SK-N-SH (cell line): ENCODE measurements at regions not wholly inside any gene's neighbourhood (a gene's known extent, or its start where the extent isn't known, plus 50 kb on each side); places are given as distances from the start of the nearest gene placed in this dataset.

Experiments
- CTCF ChIA-PET: fragments of 300-600, 350-600 bp; formaldehyde crosslinking; extraction: SDS; loops from one replicate; lab custom pipeline; 2021; lab: Yijun Ruan, JAX
- POLR2A ChIA-PET: fragments of 350-600 bp; sonication (Branson Sonifier 250); formaldehyde crosslinking; extraction: SDS; loops from one replicate; lab custom pipeline; 2020; ENCODE audit warnings: antibody characterized with exemption, inconsistent platforms; lab: Yijun Ruan, JAX
- DNase-seq: peaks from one replicate; pipeline ENCODE4 v3.0.0; 2012
- H2AFZ ChIP-seq: fragments of 200-600 bp; sonication (generic); 2 replicates; pipeline ENCODE4 v1.8.1; 2016; ENCODE audit warnings: antibody characterized with exemption, mild to moderate bottlenecking, low read depth
- H3F3A ChIP-seq: fragments of 200-600 bp; sonication (generic); replicated peaks from 2 replicates; pipeline ENCODE3; 2016; ENCODE audit warnings: antibody characterized with exemption, mild to moderate bottlenecking; ENCODE audit not compliant: insufficient read depth
- H3K27ac ChIP-seq, 2 experiments: fragments of 200-500 bp in 1 of 2; fragments of 200-600 bp in 1 of 2; sonication (Bioruptor generic) in 1 of 2; sonication (generic), shearing (Covaris generic) in 1 of 2; 2 replicates each; pipeline versions ENCODE4 v1.5.1 to v1.6.1; 2014 to 2016; ENCODE audit warnings: low read depth in 2 of 2, inconsistent platforms in 1 of 2, low read length in 1 of 2, mild to moderate bottlenecking in 1 of 2, mixed read lengths in 1 of 2
- H3K27me3 ChIP-seq: fragments of 200-600 bp; sonication (generic), shearing (Covaris generic); 2 replicates; pipeline ENCODE4 v1.6.1; 2016; ENCODE audit warnings: mixed run types; ENCODE audit not compliant: insufficient read depth
- H3K36me3 ChIP-seq, 2 experiments: fragments of 200-500 bp in 1 of 2; fragments of 200-600 bp in 1 of 2; sonication (Bioruptor generic) in 1 of 2; sonication (generic) in 1 of 2; replicated peaks in 1 of 2; 2 replicates each; pipeline versions ENCODE3 to v1.5.1; 2014 to 2016; ENCODE audit warnings: low read length in 1 of 2, mild to moderate bottlenecking in 1 of 2; ENCODE audit not compliant: insufficient read depth in 2 of 2, control insufficient read depth in 1 of 2
- H3K4me1 ChIP-seq, 2 experiments: fragments of 200-500 bp in 1 of 2; fragments of 200-600 bp in 1 of 2; sonication (Bioruptor generic) in 1 of 2; sonication (generic), shearing (Covaris generic) in 1 of 2; 2 replicates each; pipeline versions ENCODE4 v1.5.1 to v1.6.1; 2014 to 2016; ENCODE audit warnings: low read depth in 1 of 2, low read length in 1 of 2, mixed run types in 1 of 2; ENCODE audit not compliant: insufficient read depth in 2 of 2, control insufficient read depth in 1 of 2
- H3K4me2 ChIP-seq: fragments of 200-600 bp; sonication (generic), shearing (Covaris generic); 2 replicates; pipeline ENCODE4 v1.6.1; 2017; ENCODE audit warnings: mixed run types
- H3K4me3 ChIP-seq, 2 experiments: fragments of 200-500 bp in 1 of 2; fragments of 200-600 bp in 1 of 2; sonication (Bioruptor generic) in 1 of 2; sonication (generic), shearing (Covaris generic) in 1 of 2; 2 replicates each; pipeline versions ENCODE4 v1.5.1 to v1.8.1; 2014 to 2016; ENCODE audit warnings: low read depth in 2 of 2, inconsistent platforms in 1 of 2, low read length in 1 of 2, mild to moderate bottlenecking in 1 of 2, mixed read lengths in 1 of 2, moderate library complexity in 1 of 2
- H3K79me2 ChIP-seq: fragments of 200-600 bp; sonication (generic); 2 replicates; pipeline ENCODE4 v1.8.1; 2017; ENCODE audit warnings: mild to moderate bottlenecking; ENCODE audit not compliant: insufficient read depth
- H3K9ac ChIP-seq: fragments of 200-600 bp; sonication (generic); 2 replicates; pipeline ENCODE4 v1.6.1; 2017; ENCODE audit warnings: mixed run types
- H3K9me2 ChIP-seq: fragments of 200-600 bp; sonication (generic); 2 replicates; pipeline ENCODE4 v1.6.1; 2017; ENCODE audit warnings: mixed run types
- H3K9me3 ChIP-seq: fragments of 200-600 bp; sonication (generic); 2 replicates; pipeline ENCODE4 v1.6.1; 2017; ENCODE audit warnings: mixed run types, mild to moderate bottlenecking, moderate library complexity
- H4K20me1 ChIP-seq: fragments of 200-600 bp; sonication (generic); 2 replicates; pipeline ENCODE4 v1.6.1; 2017; ENCODE audit warnings: mild to moderate bottlenecking, mixed run types; ENCODE audit not compliant: insufficient read depth
- CHD2 ChIP-seq: fragments of 150-350 bp; IDR thresholded peaks from 2 replicates; pipeline ENCODE4 v1.6.1; 2018; ENCODE audit warnings: low read length; ENCODE audit not compliant: partially characterized antibody
- EP300 ChIP-seq, 2 experiments: IDR thresholded peaks; 2 replicates each; pipeline versions ENCODE4 v1.4.0 to v1.6.1; 2012; ENCODE audit warnings: borderline replicate concordance in 1 of 2, low read depth in 1 of 2, low read length in 1 of 2
- FOSL2 ChIP-seq: IDR thresholded peaks from 2 replicates; pipeline ENCODE4 v1.4.0; 2012; ENCODE audit warnings: low read depth, mild to moderate bottlenecking, moderate library complexity, borderline replicate concordance
- FOXM1 ChIP-seq: IDR thresholded peaks from 2 replicates; pipeline ENCODE4 v1.4.0; 2012; ENCODE audit warnings: low read depth, mild to moderate bottlenecking
- GABPA ChIP-seq: IDR thresholded peaks from 2 replicates; pipeline ENCODE4 v1.4.0; 2012; ENCODE audit warnings: low read depth, mild to moderate bottlenecking
- MEF2A ChIP-seq: IDR thresholded peaks from 2 replicates; pipeline ENCODE4 v1.4.0; 2012; ENCODE audit warnings: low read depth, borderline replicate concordance
- MXI1 ChIP-seq: IDR thresholded peaks from 2 replicates; pipeline ENCODE4 v1.6.1; 2012; ENCODE audit warnings: mild to moderate bottlenecking, low read depth, low read length, improper control_type of control experiment
- NFIC ChIP-seq: IDR thresholded peaks from 2 replicates; pipeline ENCODE4 v1.4.0; 2012; ENCODE audit warnings: borderline replicate concordance
- NRF1 ChIP-seq: IDR thresholded peaks from 2 replicates; pipeline ENCODE4 v1.6.1; 2012; ENCODE audit warnings: low read depth, mild to moderate bottlenecking, low read length
- POLR2AphosphoS5 ChIP-seq: IDR thresholded peaks from 2 replicates; pipeline ENCODE4 v1.6.1; 2012; ENCODE audit warnings: low read depth, low read length
- RCOR1 ChIP-seq: fragments of 150-350 bp; IDR thresholded peaks from 2 replicates; pipeline ENCODE4 v1.6.1; 2017; ENCODE audit warnings: antibody characterized with exemption, low read length
- RFX5 ChIP-seq: IDR thresholded peaks from 2 replicates; pipeline ENCODE4 v1.6.1; 2012; ENCODE audit warnings: mild to moderate bottlenecking, improper control_type of control experiment, low read length
- RXRA ChIP-seq: IDR thresholded peaks from 2 replicates; pipeline ENCODE4 v1.4.0; 2012; ENCODE audit warnings: low read depth, mild to moderate bottlenecking, borderline replicate concordance
- TAF1 ChIP-seq: IDR thresholded peaks from 2 replicates; pipeline ENCODE4 v1.6.1; 2012; ENCODE audit warnings: low read depth, mild to moderate bottlenecking, low read length, moderate library complexity, borderline replicate concordance
- YY1 ChIP-seq: IDR thresholded peaks from 2 replicates; pipeline ENCODE4 v1.4.0; 2012; ENCODE audit warnings: low read depth, mild to moderate bottlenecking
- WGBS: methylation state at CpG from one replicate; pipeline ENCODE4 v1.1.6; 2017; ENCODE audit warnings: low lambda C conversion rate; 5-methylcytosine and 5-hydroxymethylcytosine counted together
- TF ChIP-seq, protein P1 (sequence below): IDR thresholded peaks from 2 replicates; pipeline ENCODE4 v1.4.0; 2012; ENCODE audit warnings: low read depth, borderline replicate concordance
- TF ChIP-seq, protein P2 (sequence below): fragments of 200-600 bp; sonication (generic); IDR thresholded peaks from 2 replicates; pipeline ENCODE4 v1.6.1; 2017; ENCODE audit warnings: antibody characterized with exemption, mild to moderate bottlenecking, moderate library complexity
- TF ChIP-seq, protein P3 (sequence below): fragments of 150-350 bp; IDR thresholded peaks from 2 replicates; pipeline ENCODE4 v1.6.1; 2017; ENCODE audit warnings: antibody characterized with exemption, low read length, low read depth, borderline replicate concordance
- TF ChIP-seq, protein P4 (sequence below): IDR thresholded peaks from 2 replicates; pipeline ENCODE4; 2012
- TF ChIP-seq, protein P5 (sequence below): IDR thresholded peaks from 2 replicates; pipeline ENCODE4 v1.4.0; 2012; ENCODE audit warnings: low read depth
- TF ChIP-seq, protein P6 (sequence below): fragments of 150-350 bp; IDR thresholded peaks from 2 replicates; pipeline ENCODE4 v1.6.1; 2016; ENCODE audit warnings: mild to moderate bottlenecking, low read depth, low read length

DNA sequence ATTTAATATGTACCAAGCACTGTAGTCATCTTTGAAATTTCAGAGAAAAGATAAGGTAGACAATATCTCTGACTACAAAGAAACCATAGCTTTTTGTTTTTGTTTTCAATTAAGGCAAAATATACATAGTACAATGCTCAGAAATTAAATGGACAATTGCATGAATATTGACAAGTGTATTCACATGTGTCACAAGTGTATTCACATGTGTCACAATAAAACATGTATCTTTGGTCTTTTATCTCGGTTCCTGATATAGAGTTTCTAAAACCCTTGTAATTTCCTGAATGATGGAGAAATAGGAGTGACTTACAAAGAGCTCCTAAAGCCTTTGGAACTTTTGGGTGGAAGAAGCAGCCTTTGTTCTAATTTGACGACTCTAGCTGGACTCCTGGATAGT is 756.4 kb downstream of the EPHA4 start:
- Histone ChIP-seq H3K36me3 (no peaks in the 10 kb centered on the region), H3K4me1 (no peaks in the 10 kb centered on the region), H3K79me2 (no peaks in the 10 kb centered on the region), H3K4me3 (no peak overlapping the region), H4K20me1 (no peaks in the 10 kb centered on the region), H3K27ac (no peak overlapping the region), H3K9me3 (no peaks in the 10 kb centered on the region), H3K4me2 (no peak overlapping the region), H2AFZ (no peak overlapping the region), H3F3A (no peaks in the 10 kb centered on the region), H3K9me2 (no peaks in the 10 kb centered on the region), H3K27me3 (no peaks in the 10 kb centered on the region), H3K9ac (no peak overlapping the region)
- no peak for DNase-seq
- ChIA-PET POLR2A (no interaction called here), CTCF (no interaction called here)
- TF ChIP-seq, protein P1, sequence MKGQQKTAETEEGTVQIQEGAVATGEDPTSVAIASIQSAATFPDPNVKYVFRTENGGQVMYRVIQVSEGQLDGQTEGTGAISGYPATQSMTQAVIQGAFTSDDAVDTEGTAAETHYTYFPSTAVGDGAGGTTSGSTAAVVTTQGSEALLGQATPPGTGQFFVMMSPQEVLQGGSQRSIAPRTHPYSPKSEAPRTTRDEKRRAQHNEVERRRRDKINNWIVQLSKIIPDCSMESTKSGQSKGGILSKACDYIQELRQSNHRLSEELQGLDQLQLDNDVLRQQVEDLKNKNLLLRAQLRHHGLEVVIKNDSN = no peak
- TF ChIP-seq FOXM1 = no peak
- TF ChIP-seq FOSL2 = no peak
- TF ChIP-seq NRF1 = no peak
- TF ChIP-seq TAF1 = no peak
- no peak for TF ChIP-seq CHD2
- no peak for TF ChIP-seq GABPA
- no peak for TF ChIP-seq EP300 (IDR thresholded peaks at IDR 0.05; ENCODE audit: borderline replicate concordance in 1 of 2, low read depth in 1 of 2, low read length in 1 of 2)
- TF ChIP-seq MEF2A = no peak
- TF ChIP-seq, protein P2, sequence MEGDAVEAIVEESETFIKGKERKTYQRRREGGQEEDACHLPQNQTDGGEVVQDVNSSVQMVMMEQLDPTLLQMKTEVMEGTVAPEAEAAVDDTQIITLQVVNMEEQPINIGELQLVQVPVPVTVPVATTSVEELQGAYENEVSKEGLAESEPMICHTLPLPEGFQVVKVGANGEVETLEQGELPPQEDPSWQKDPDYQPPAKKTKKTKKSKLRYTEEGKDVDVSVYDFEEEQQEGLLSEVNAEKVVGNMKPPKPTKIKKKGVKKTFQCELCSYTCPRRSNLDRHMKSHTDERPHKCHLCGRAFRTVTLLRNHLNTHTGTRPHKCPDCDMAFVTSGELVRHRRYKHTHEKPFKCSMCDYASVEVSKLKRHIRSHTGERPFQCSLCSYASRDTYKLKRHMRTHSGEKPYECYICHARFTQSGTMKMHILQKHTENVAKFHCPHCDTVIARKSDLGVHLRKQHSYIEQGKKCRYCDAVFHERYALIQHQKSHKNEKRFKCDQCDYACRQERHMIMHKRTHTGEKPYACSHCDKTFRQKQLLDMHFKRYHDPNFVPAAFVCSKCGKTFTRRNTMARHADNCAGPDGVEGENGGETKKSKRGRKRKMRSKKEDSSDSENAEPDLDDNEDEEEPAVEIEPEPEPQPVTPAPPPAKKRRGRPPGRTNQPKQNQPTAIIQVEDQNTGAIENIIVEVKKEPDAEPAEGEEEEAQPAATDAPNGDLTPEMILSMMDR = no peak
- no peak for TF ChIP-seq RCOR1
- 19% methylated on average over 2 of the region's 2 CpGs for WGBS

DNA sequence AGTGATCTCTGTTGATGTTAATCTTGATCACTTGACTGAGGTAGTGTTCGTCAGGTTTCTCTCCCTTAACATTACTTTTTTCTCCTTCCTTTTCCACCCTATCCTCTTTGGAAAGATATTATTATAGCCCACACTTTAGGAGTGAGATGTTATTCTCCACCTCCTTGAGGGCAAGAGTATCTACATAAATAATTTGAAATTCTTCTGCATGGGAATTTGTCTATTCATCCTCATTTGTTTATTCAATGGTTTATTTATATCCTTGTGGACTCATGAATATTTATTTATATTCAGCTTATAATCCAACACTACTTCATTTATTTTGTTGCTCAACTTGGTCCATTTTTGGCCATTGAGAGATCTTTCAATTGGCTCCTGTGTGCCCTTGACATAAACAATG is 750.4 kb downstream of the EPHA4 start:
- Histone ChIP-seq H4K20me1 (no peaks in the 10 kb centered on the region), H3K27ac (no peak overlapping the region), H3K9me3 (no peaks in the 10 kb centered on the region), H3K36me3 (no peaks in the 10 kb centered on the region), H3K4me2 (no peak overlapping the region), H3K4me1 (no peaks in the 10 kb centered on the region), H3K9ac (no peak overlapping the region), H3K4me3 (no peak overlapping the region), H3K79me2 (no peaks in the 10 kb centered on the region), H3K27me3 (no peaks in the 10 kb centered on the region), H2AFZ (no peak overlapping the region), H3F3A (no peaks in the 10 kb centered on the region), H3K9me2 (no peaks in the 10 kb centered on the region)
- WGBS = 14% methylated on average over 1 of the region's 1 CpG
- CTCF ChIA-PET = no interaction called here
- POLR2A ChIA-PET = no interaction called here
- no peak for DNase-seq
- no peak for TF ChIP-seq RCOR1
- TF ChIP-seq, protein P3, sequence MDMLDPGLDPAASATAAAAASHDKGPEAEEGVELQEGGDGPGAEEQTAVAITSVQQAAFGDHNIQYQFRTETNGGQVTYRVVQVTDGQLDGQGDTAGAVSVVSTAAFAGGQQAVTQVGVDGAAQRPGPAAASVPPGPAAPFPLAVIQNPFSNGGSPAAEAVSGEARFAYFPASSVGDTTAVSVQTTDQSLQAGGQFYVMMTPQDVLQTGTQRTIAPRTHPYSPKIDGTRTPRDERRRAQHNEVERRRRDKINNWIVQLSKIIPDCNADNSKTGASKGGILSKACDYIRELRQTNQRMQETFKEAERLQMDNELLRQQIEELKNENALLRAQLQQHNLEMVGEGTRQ = no peak
- no peak for TF ChIP-seq YY1
- TF ChIP-seq NFIC = no peak
- TF ChIP-seq EP300 (IDR thresholded peaks at IDR 0.05; ENCODE audit: borderline replicate concordance in 1 of 2, low read depth in 1 of 2, low read length in 1 of 2) = no peak
- TF ChIP-seq, protein P4, sequence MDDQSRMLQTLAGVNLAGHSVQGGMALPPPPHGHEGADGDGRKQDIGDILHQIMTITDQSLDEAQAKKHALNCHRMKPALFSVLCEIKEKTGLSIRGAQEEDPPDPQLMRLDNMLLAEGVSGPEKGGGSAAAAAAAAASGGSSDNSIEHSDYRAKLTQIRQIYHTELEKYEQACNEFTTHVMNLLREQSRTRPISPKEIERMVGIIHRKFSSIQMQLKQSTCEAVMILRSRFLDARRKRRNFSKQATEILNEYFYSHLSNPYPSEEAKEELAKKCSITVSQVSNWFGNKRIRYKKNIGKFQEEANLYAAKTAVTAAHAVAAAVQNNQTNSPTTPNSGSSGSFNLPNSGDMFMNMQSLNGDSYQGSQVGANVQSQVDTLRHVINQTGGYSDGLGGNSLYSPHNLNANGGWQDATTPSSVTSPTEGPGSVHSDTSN = no peak
- no peak for TF ChIP-seq RXRA
- TF ChIP-seq, protein P5, sequence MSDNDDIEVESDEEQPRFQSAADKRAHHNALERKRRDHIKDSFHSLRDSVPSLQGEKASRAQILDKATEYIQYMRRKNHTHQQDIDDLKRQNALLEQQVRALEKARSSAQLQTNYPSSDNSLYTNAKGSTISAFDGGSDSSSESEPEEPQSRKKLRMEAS = no peak
- TF ChIP-seq, protein P6, sequence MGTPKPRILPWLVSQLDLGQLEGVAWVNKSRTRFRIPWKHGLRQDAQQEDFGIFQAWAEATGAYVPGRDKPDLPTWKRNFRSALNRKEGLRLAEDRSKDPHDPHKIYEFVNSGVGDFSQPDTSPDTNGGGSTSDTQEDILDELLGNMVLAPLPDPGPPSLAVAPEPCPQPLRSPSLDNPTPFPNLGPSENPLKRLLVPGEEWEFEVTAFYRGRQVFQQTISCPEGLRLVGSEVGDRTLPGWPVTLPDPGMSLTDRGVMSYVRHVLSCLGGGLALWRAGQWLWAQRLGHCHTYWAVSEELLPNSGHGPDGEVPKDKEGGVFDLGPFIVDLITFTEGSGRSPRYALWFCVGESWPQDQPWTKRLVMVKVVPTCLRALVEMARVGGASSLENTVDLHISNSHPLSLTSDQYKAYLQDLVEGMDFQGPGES = no peak
- no peak for TF ChIP-seq MXI1
- no peak for TF ChIP-seq POLR2AphosphoS5
- no peak for TF ChIP-seq RFX5
